Stomach (tissue), 8 donors: ENCODE measurements at regions not wholly inside any gene's neighbourhood (a gene's known extent, or its start where the extent isn't known, plus 50 kb on each side); places are given as distances from the start of the nearest gene placed in this dataset.
"Not testable (repeated sequence)": the region's sequence is repeated elsewhere in the genome, so short reads cannot be mapped to it uniquely, and the experiment has no call there.

Source experiments
- DNase-seq, 2 donors: peaks; one replicate each; pipeline versions ENCODE4 v3.0.0 to v3.0.0-alpha.2; 2013 to 2019
- H3K27ac ChIP-seq, 5 donors: fragments of 200-600 bp in 4 of 5; sonication (generic) in 4 of 5; one replicate each; pipeline ENCODE4 v1.5.1; 2013 to 2019; ENCODE audit warnings: mild to moderate bottlenecking in 1 of 5, moderate library complexity in 1 of 5
- H3K27me3 ChIP-seq, 3 donors: fragments of 200-600 bp; sonication (generic); one replicate each; pipeline ENCODE4 v1.5.1; 2017 to 2019; ENCODE audit warnings: mixed run types in 1 of 3
- H3K36me3 ChIP-seq, 4 donors: fragments of 200-600 bp; sonication (generic); 1 replicate in 3 of 4; 2 replicates in 1 of 4; pipeline ENCODE4 v1.5.1; 2016 to 2019
- H3K4me1 ChIP-seq, 4 donors: fragments of 200-600 bp; sonication (generic); one replicate each; pipeline ENCODE4 v1.5.1; 2016 to 2019
- H3K4me3 ChIP-seq, 4 donors: fragments of 200-600 bp; sonication (generic) in 3 of 4; one replicate each; pipeline ENCODE4 v1.5.1; 2016 to 2019; ENCODE audit warnings: mild to moderate bottlenecking in 1 of 4
- H3K9me3 ChIP-seq, 4 donors: fragments of 200-600 bp; sonication (generic); one replicate each; pipeline ENCODE4 v1.5.1; 2016 to 2019
- EP300 ChIP-seq: sonication (generic); formaldehyde crosslinking; IDR thresholded peaks from one replicate; pipeline ENCODE4 v1.6.1; 2017; ENCODE audit warnings: antibody characterized with exemption
- POLR2A ChIP-seq, 4 donors: fragments of 450-650 bp; IDR thresholded peaks; one replicate each; pipeline ENCODE4 v1.6.1; 2016; ENCODE audit warnings: antibody characterized with exemption in 4 of 4, control low read depth in 2 of 4, mild to moderate bottlenecking in 1 of 4, moderate library complexity in 1 of 4
- POLR2AphosphoS5 ChIP-seq, 3 donors: sonication (generic); formaldehyde crosslinking; IDR thresholded peaks; one replicate each; pipeline ENCODE4 v1.6.1; 2016; ENCODE audit warnings: antibody characterized with exemption in 3 of 3
- WGBS, 5 donors: extraction: QIAGEN DNeasy Blood & Tissue Kit in 3 of 5; methylation state at CpG; one replicate each; pipeline versions ENCODE4 v1.1.5 to v1.1.7; 2013 to 2018; 5-methylcytosine and 5-hydroxymethylcytosine counted together
- intact Hi-C: fragments of 100-400 bp; cut with DNase I; formaldehyde crosslinking; loops from one replicate; pipeline ENCODE4 v1.15.1; 2023; ENCODE audit warnings: low total_unique reads
- TF ChIP-seq, protein P1 (sequence below), 7 experiments: fragments of 450-650 bp in 4 of 7; fragments of 200-600 bp in 3 of 7; sonication (generic) in 3 of 7; IDR thresholded peaks; one replicate each; pipeline ENCODE4 v1.5.1; 2016 to 2019; ENCODE audit warnings: antibody characterized with exemption in 7 of 7, control low read depth in 2 of 7, mild to moderate bottlenecking in 1 of 7
- donor health status: healthy with polysubstance abuse.
- donor health status: Bipolar disorder and iron deficiency.
- donor health status: healthy.

DNA sequence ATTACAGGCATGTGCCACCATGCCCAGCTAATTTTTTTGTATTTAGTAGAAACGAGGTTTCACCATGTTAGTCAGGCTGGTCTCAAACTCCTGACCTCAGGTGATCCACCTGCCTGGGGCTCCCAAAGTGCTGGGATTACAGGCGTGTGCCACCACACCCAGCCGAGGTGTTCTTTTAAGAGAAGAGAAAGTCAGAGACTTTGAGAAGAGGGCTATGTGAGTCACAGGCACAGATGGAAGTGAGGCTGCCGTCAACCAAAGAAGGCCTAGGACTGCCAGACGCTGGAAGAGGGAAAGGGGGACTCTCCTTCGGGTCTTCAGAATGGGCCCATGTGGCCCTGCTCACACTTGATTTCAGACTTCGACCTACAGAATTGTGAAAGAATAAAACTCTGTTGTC lies 67.2 kb upstream of the SH3BP4 start:
- WGBS, 5 donors = 90 to 95% (median 92%) methylated on average over 7 of the region's 7 CpGs
- intact Hi-C loops = no loop called here
- Histone ChIP-seq H3K4me1 (peaks cover 0 to 29% (median 14%) of the 10 kb centered on the region in 4 donors), H3K27ac (no peak overlapping the region), H3K4me3 (no peak overlapping the region), H3K27me3 (no peaks in the 10 kb centered on the region), H3K36me3 (no peaks in the 10 kb centered on the region), H3K9me3 (no peaks in the 10 kb centered on the region)
- TF ChIP-seq, protein P1, sequence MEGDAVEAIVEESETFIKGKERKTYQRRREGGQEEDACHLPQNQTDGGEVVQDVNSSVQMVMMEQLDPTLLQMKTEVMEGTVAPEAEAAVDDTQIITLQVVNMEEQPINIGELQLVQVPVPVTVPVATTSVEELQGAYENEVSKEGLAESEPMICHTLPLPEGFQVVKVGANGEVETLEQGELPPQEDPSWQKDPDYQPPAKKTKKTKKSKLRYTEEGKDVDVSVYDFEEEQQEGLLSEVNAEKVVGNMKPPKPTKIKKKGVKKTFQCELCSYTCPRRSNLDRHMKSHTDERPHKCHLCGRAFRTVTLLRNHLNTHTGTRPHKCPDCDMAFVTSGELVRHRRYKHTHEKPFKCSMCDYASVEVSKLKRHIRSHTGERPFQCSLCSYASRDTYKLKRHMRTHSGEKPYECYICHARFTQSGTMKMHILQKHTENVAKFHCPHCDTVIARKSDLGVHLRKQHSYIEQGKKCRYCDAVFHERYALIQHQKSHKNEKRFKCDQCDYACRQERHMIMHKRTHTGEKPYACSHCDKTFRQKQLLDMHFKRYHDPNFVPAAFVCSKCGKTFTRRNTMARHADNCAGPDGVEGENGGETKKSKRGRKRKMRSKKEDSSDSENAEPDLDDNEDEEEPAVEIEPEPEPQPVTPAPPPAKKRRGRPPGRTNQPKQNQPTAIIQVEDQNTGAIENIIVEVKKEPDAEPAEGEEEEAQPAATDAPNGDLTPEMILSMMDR (IDR thresholded peaks at IDR 0.05) = no peak
- TF ChIP-seq POLR2A (IDR thresholded peaks at IDR 0.05) = no peak
- TF ChIP-seq POLR2AphosphoS5 (IDR thresholded peaks at IDR 0.05) = no peak
- DNase-seq = no peak

DNA sequence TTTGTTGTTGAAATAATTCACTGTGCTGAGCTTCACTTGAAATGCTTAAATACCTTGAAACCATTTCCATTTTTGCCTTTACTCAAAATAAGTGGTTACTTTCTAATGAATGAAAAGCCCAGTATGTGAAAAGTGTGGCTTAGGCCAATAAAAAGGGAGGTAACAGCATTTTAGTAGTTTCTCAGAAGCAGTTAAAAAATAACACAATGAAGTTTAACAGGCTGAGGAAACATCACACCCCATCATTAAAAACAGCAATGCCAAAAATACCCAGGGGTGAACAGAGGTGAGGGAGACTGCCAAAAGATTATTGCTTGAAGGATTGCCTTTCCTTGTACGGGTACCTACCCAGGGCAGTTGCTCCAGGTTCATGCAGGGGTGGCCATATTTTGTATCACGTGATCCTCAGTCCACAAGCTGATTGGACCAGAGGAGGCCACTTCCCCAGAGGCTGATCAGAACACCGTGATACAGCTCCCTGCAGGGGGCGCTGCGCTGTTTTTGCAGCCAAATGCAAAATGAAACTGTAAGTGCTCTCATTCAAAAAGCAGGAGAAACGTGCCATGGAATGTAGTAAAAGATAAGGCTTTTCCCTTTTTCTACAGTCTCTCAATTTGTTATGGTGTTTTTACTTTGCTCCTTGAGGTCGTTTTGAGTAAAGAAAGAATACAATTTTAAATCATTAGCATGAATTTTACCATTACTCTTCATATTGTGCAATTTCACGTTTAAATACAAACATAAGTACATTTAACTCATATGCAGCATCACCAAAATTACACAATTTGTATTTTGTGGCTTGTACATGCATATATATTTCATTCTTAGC lies 70.2 kb upstream of the SH3BP4 start:
- peak; percentile 88 to 91 for DNase-seq
- H3K4me1 ChIP-seq = peaks cover 0 to 33% (median 14%) of the 10 kb centered on the region in 4 donors
- no peaks in the 10 kb centered on the region for H3K9me3 ChIP-seq
- peak overlapping the region in 4 of 5 donors; percentile 36 to 67 (median 56) for H3K27ac ChIP-seq
- TF ChIP-seq, protein P1 (IDR thresholded peaks at IDR 0.05) = peak in 6 of 7 experiments; percentile 37 to 84 (median 72)
- no peak for TF ChIP-seq POLR2A (IDR thresholded peaks at IDR 0.05)
- no peak for TF ChIP-seq EP300
- TF ChIP-seq POLR2AphosphoS5 (IDR thresholded peaks at IDR 0.05) = peak in 1 of 3 donors; percentile 60
- H3K27me3 ChIP-seq = no peaks in the 10 kb centered on the region
- H3K36me3 ChIP-seq = no peaks in the 10 kb centered on the region
- WGBS, 5 donors = 28 to 44% (median 37%) methylated on average over 8 of the region's 8 CpGs
- H3K4me3 ChIP-seq = peak overlapping the region in 2 of 4 donors; percentile 7 to 23
- intact Hi-C loops = no loop called here

DNA sequence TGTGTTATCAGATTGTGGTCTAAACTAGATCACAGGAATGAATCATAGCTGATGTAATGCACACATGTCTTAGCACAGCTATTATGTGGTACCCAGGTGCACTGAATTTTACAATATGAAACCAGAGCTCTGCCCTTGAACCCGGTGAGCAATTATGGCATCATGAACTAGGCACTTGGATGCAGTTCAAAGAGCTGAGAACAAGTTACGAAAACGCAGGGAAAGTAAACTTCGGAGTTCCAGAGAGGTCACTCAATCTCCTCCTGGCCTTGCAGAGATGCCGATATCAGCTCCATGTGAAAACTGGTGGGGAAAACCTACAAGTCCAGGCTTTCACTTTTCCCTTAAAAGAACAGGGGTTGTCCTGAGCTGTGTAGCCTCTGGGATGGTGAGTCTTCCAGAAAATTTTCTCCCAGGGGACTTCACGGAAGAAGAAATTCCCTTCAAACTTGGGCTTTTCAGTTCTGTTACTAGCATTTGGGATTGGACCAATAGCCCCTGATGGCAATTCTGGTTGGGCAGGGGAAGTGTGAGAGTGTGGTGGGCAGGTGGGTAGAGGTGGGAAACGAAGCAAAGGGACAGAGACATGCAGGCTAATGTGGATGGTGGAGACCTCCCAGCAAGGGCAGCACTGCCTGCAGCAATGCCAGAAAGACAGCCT lies 71.1 kb upstream of the SH3BP4 start:
- Histone ChIP-seq H3K9me3 (no peaks in the 10 kb centered on the region), H3K4me1 (peaks cover 0 to 33% (median 14%) of the 10 kb centered on the region in 4 donors), H3K27ac (peak overlapping the region in 4 of 5 donors; percentile 17 to 67 (median 48)), H3K27me3 (no peaks in the 10 kb centered on the region), H3K4me3 (no peak overlapping the region), H3K36me3 (no peaks in the 10 kb centered on the region)
- intact Hi-C loops = no loop called here
- TF ChIP-seq, protein P1 (IDR thresholded peaks at IDR 0.05) = no peak
- TF ChIP-seq POLR2A (IDR thresholded peaks at IDR 0.05) (no peak), POLR2AphosphoS5 (IDR thresholded peaks at IDR 0.05) (peak in 1 of 3 donors; percentile 54), EP300 (no peak)
- peak in 1 of 2 donors; percentile 54 for DNase-seq
- 31 to 54% (median 46%) methylated on average over 7 of the region's 7 CpGs for WGBS, 5 donors

DNA sequence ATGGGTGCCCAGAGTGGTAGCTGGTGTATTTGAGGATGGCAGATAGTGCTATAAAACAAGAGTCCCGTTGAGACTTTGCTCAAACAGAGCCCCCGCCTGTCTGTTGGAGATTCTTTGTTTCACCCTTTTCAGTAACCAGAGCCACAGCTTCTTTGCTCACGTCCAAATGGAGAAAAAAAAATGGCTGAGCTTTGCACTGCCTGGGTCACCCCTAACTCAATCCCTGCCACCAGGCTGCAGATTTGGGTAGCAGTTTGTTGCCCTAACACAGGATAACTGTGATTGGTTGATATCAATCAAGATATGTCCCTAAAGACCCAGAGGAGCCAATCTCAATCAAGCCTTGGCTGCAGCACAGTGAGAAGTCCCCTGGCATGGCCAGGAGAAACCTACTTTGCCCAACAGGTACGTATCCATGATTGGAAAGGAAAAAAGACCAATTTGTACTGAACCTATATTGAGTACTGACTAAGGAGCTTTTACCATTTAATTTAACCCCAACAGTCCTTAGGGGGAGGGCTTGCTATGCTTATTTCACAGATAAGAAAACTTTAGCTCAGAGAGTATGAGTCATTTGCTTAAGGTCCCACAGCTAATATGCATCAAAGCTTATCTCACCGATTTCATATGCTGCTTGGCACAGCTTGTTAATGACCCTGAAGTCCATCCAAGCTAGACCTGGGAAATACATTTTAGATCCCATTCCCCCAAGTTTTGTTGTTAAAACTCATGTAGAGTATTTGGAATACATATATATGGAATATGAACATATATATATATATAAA lies 72.0 kb upstream of the SH3BP4 start:
- WGBS, 5 donors = 64 to 75% (median 72%) methylated on average over 5 of the region's 5 CpGs
- Histone ChIP-seq H3K36me3 (no peaks in the 10 kb centered on the region), H3K9me3 (no peaks in the 10 kb centered on the region), H3K4me1 (peaks cover 0 to 33% (median 15%) of the 10 kb centered on the region in 4 donors), H3K27ac (peak overlapping the region in 2 of 5 donors; percentile 59 to 67), H3K4me3 (no peak overlapping the region), H3K27me3 (no peaks in the 10 kb centered on the region)
- no peak for DNase-seq
- intact Hi-C loops = no loop called here
- TF ChIP-seq, protein P1 (IDR thresholded peaks at IDR 0.05) = no peak
- TF ChIP-seq POLR2AphosphoS5 (IDR thresholded peaks at IDR 0.05) (no peak), POLR2A (IDR thresholded peaks at IDR 0.05) (no peak), EP300 (no peak)

DNA sequence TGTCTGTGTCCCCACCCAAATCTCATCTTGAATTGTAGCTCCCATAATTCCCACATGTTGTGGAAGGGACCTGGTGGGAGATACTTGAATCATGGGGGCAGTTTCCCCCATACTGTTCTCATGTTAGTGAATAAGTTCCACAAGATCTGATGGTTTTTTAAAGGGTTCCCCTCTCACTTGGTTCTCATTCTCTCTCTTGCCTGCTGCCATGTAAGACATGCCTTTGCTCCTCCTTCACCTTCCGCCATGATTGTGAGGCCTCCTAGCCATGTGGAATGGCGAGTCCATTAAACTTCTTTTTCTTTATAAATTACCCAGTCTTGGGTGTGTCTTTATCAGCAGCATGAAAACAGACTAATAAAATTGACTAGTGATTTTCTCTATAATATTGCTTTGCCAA lies 75.2 kb upstream of the SH3BP4 start:
- H3K27me3 ChIP-seq, H3K9me3 ChIP-seq, H3K27ac ChIP-seq, H3K36me3 ChIP-seq, DNase-seq, intact Hi-C loops, H3K4me3 ChIP-seq: not testable (repeated sequence)
- H3K4me1 ChIP-seq = peaks cover 0 to 24% (median 16%) of the 10 kb centered on the region in 4 donors
- WGBS, 5 donors = 86 to 98% (median 95%) methylated on average over 2 of the region's 2 CpGs
